T-cell (primary cell): ENCODE measurements at regions not wholly inside any gene's neighbourhood (a gene's known extent, or its start where the extent isn't known, plus 50 kb on each side); places are given as distances from the start of the nearest gene placed in this dataset.
A peak's percentile ranks its signal among the peaks of the same experiment; 100 is the strongest.
"Not testable (repeated sequence)": the region's sequence is repeated elsewhere in the genome, so short reads cannot be mapped to it uniquely, and the experiment has no call there.

Source experiments
- ATAC-seq, 4 experiments: fragments of 200-7000 bp in 3 of 4; fragments of 150-1000 bp in 1 of 4; cut with Tn5 transposase; replicated peaks in 1 of 4; 1 replicate in 3 of 4; 2 replicates in 1 of 4; pipeline ENCODE4 v1.10.0; 2021; ENCODE audit warnings: moderate library complexity in 3 of 4, mild to moderate bottlenecking in 2 of 4, moderate number of reproducible peaks in 1 of 4
- CTCF ChIA-PET, 2 donors: fragments of 300-600 bp; sonication (Branson Sonifier 250); formaldehyde crosslinking; loops; one replicate each; lab custom pipeline; 2022; ENCODE audit warnings: antibody characterized with exemption in 2 of 2; lab: Charles Lee
- POLR2A ChIA-PET, 2 donors: fragments of 300-600 bp; sonication (Branson Sonifier 250); formaldehyde crosslinking; loops; one replicate each; lab custom pipeline; 2022; ENCODE audit warnings: antibody characterized with exemption in 2 of 2; lab: Charles Lee
- DNase-seq, 35 experiments: peaks; one replicate each; pipeline versions ENCODE4 v3.0.0 to v3.0.0-alpha.2; 2013 to 2023
- H3K27ac ChIP-seq: one replicate; pipeline ENCODE4 v1.5.1; 2013; ENCODE audit warnings: low read length
- H3K27me3 ChIP-seq, 2 experiments: replicated peaks in 1 of 2; 1 replicate in 1 of 2; 2 replicates in 1 of 2; pipeline versions ENCODE4 v1.6.1 to v1.7.0; 2013; ENCODE audit warnings: low read length in 1 of 2, mixed read lengths in 1 of 2; ENCODE audit not compliant: control insufficient read depth in 2 of 2, insufficient read depth in 2 of 2; ENCODE audit errors: extremely low read depth in 1 of 2
- H3K36me3 ChIP-seq, 2 donors: 1 replicate in 1 of 2; 2 replicates in 1 of 2; pipeline versions ENCODE4 v1.6.1 to v1.7.0; 2013; ENCODE audit warnings: low read length in 1 of 2; ENCODE audit not compliant: control insufficient read depth in 2 of 2, insufficient read depth in 1 of 2; ENCODE audit errors: extremely low read depth in 1 of 2
- H3K4me1 ChIP-seq, 2 experiments: 1 replicate in 1 of 2; 2 replicates in 1 of 2; pipeline versions ENCODE4 v1.6.1 to v1.7.0; 2013; ENCODE audit warnings: low read length in 2 of 2, mixed read lengths in 1 of 2; ENCODE audit not compliant: insufficient read depth in 2 of 2, control insufficient read depth in 1 of 2; ENCODE audit errors: extremely low read depth in 1 of 2
- H3K4me3 ChIP-seq, 2 donors: 1 replicate in 1 of 2; 2 replicates in 1 of 2; pipeline versions ENCODE4 v1.5.1 to v1.7.0; 2013; ENCODE audit warnings: mild to moderate bottlenecking in 2 of 2, low read length in 1 of 2, moderate library complexity in 1 of 2; ENCODE audit not compliant: control insufficient read depth in 1 of 2; ENCODE audit errors: extremely low read depth in 1 of 2
- H3K9me3 ChIP-seq: 2 replicates; pipeline ENCODE4 v1.7.0; 2013
- H3K27ac Mint-ChIP-seq, 2 donors: one replicate each; pipeline ENCODE4 v1.8.0; 2020 to 2021; ENCODE audit warnings: mild to moderate bottlenecking in 2 of 2, mixed read lengths in 2 of 2
- H3K27me3 Mint-ChIP-seq, 2 donors: one replicate each; pipeline ENCODE4 v1.8.0; 2021 to 2022; ENCODE audit warnings: mixed read lengths in 2 of 2
- H3K36me3 Mint-ChIP-seq: one replicate; pipeline ENCODE4 v1.8.0; 2021; ENCODE audit warnings: mixed read lengths
- H3K4me1 Mint-ChIP-seq, 3 donors: one replicate each; pipeline ENCODE4 v1.8.0; 2020 to 2022; ENCODE audit warnings: mixed read lengths in 3 of 3, mild to moderate bottlenecking in 1 of 3
- H3K4me3 Mint-ChIP-seq, 3 donors: one replicate each; pipeline ENCODE4 v1.8.0; 2020 to 2022; ENCODE audit warnings: mild to moderate bottlenecking in 3 of 3, mixed read lengths in 3 of 3, moderate library complexity in 3 of 3
- H3K9me3 Mint-ChIP-seq, 3 donors: one replicate each; pipeline ENCODE4 v1.8.0; 2020 to 2022; ENCODE audit warnings: mixed read lengths in 3 of 3
- WGBS: methylation state at CpG from one replicate; pipeline ENCODE4 v1.1.5; 2013; ENCODE audit warnings: missing lambda C conversion rate; ENCODE audit not compliant: insufficient coverage; 5-methylcytosine and 5-hydroxymethylcytosine counted together

GRCh38 chr2:87526258-87526657 is 221.6 kb upstream of the PLGLB2 start:
- POLR2A ChIA-PET, CTCF ChIA-PET, H3K9me3 ChIP-seq, DNase-seq, H3K4me3 ChIP-seq, H3K4me3 Mint-ChIP-seq, H3K27ac Mint-ChIP-seq, H3K9me3 Mint-ChIP-seq, H3K27me3 ChIP-seq, H3K36me3 ChIP-seq, H3K27me3 Mint-ChIP-seq: not testable (repeated sequence)
- Mint-ChIP-seq H3K36me3 (peaks cover 13% of the 10 kb centered on the region), H3K4me1 (peaks cover 0 to 47% (median 0%) of the 10 kb centered on the region in 3 donors)
- Histone ChIP-seq H3K27ac (peak overlapping the region; percentile 76), H3K4me1 (peaks cover 0 to 22% of the 10 kb centered on the region in 2 experiments)
- ATAC-seq = peak; percentile 54 to 73 (median 68)
- no CpG with 5 or more reads among the region's 5 CpGs for WGBS

GRCh38 chr2:87531968-87532715 is 215.7 kb upstream of the PLGLB2 start:
- H3K36me3 Mint-ChIP-seq, POLR2A ChIA-PET, H3K4me3 ChIP-seq: not testable (repeated sequence)

GRCh38 chr2:87533390-87534272 is 214.3 kb upstream of the PLGLB2 start:
- H3K36me3 Mint-ChIP-seq, H3K9me3 ChIP-seq, H3K9me3 Mint-ChIP-seq, H3K27ac ChIP-seq, H3K27me3 ChIP-seq, H3K4me1 ChIP-seq, DNase-seq, H3K27me3 Mint-ChIP-seq, H3K4me3 ChIP-seq, H3K4me3 Mint-ChIP-seq, H3K36me3 ChIP-seq, POLR2A ChIA-PET, CTCF ChIA-PET: not testable (repeated sequence)
- WGBS = no CpG with 5 or more reads among the region's 9 CpGs
- H3K27ac Mint-ChIP-seq = peak overlapping the region in 1 of 2 donors; percentile 92
- H3K4me1 Mint-ChIP-seq = peaks cover 3 to 37% (median 6%) of the 10 kb centered on the region in 3 donors
- ATAC-seq = peak in 1 of 4 experiments; percentile 17

More at GRCh38 chr2:87531968-87532715, 215.7 kb upstream of the PLGLB2 start:
- H3K36me3 ChIP-seq, H3K27ac ChIP-seq, CTCF ChIA-PET, H3K27me3 ChIP-seq, H3K27me3 Mint-ChIP-seq, H3K4me1 ChIP-seq, DNase-seq, H3K9me3 Mint-ChIP-seq, H3K9me3 ChIP-seq, ATAC-seq: not testable (repeated sequence)
- peaks cover 1 to 40% (median 6%) of the 10 kb centered on the region in 3 donors for H3K4me1 Mint-ChIP-seq
- WGBS = no CpG with 5 or more reads among the region's 7 CpGs
- peak overlapping the region; percentile 77 to 92 for H3K27ac Mint-ChIP-seq
- peak overlapping the region in 1 of 3 donors; percentile 54 for H3K4me3 Mint-ChIP-seq

- no CpG with 5 or more reads among the region's 14 CpGs for WGBS
- H3K36me3 ChIP-seq, CTCF ChIA-PET, H3K4me3 Mint-ChIP-seq, H3K9me3 ChIP-seq, H3K36me3 Mint-ChIP-seq, DNase-seq, H3K27me3 ChIP-seq, ATAC-seq, H3K27ac ChIP-seq, H3K9me3 Mint-ChIP-seq, H3K4me3 ChIP-seq, H3K27me3 Mint-ChIP-seq, POLR2A ChIA-PET: not testable (repeated sequence)
- Mint-ChIP-seq H3K4me1 (peaks cover 3 to 41% (median 6%) of the 10 kb centered on the region in 3 donors), H3K27ac (peak overlapping the region in 1 of 2 donors; percentile 81)
- peaks cover 2 to 13% of the 10 kb centered on the region in 2 experiments for H3K4me1 ChIP-seq
Measured at GRCh38 chr2:87534273-87534889, 213.5 kb upstream of the PLGLB2 start.

- H3K4me3 Mint-ChIP-seq, H3K27ac ChIP-seq, H3K27me3 Mint-ChIP-seq, H3K36me3 Mint-ChIP-seq, ATAC-seq, CTCF ChIA-PET, POLR2A ChIA-PET, H3K9me3 Mint-ChIP-seq, H3K36me3 ChIP-seq, H3K27me3 ChIP-seq, H3K4me3 ChIP-seq, H3K9me3 ChIP-seq, DNase-seq: not testable (repeated sequence)
- Mint-ChIP-seq H3K4me1 (peaks cover 3 to 31% (median 6%) of the 10 kb centered on the region in 3 donors), H3K27ac (peak overlapping the region in 1 of 2 donors; percentile 88)
- no CpG with 5 or more reads among the region's 5 CpGs for WGBS
- H3K4me1 ChIP-seq = peaks cover 2 to 15% of the 10 kb centered on the region in 2 experiments
Measured at GRCh38 chr2:87536427-87536826, 211.5 kb upstream of the PLGLB2 start.

- POLR2A ChIA-PET, CTCF ChIA-PET, H3K9me3 Mint-ChIP-seq, H3K27me3 ChIP-seq, H3K27ac ChIP-seq, H3K36me3 ChIP-seq, H3K9me3 ChIP-seq, H3K36me3 Mint-ChIP-seq, H3K27me3 Mint-ChIP-seq, H3K4me3 ChIP-seq: not testable (repeated sequence)
- WGBS = no CpG with 5 or more reads among the region's 8 CpGs
- peaks cover 2 to 15% of the 10 kb centered on the region in 2 experiments for H3K4me1 ChIP-seq
- ATAC-seq = peak in 1 of 4 experiments; percentile 33
- Mint-ChIP-seq H3K4me1 (peaks cover 3 to 29% (median 4%) of the 10 kb centered on the region in 3 donors), H3K27ac (peak overlapping the region; percentile 22 to 93), H3K4me3 (peak overlapping the region in 1 of 3 donors; percentile 47)
- peak in 1 of 35 experiments; percentile 15 for DNase-seq
Measured at GRCh38 chr2:87537251-87537671, 210.6 kb upstream of the PLGLB2 start.
